GM19328 (cell line): ENCODE measurements at regions not wholly inside any gene's neighbourhood (a gene's known extent, or its start where the extent isn't known, plus 50 kb on each side); places are given as distances from the start of the nearest gene placed in this dataset.

Experiments used
- ATAC-seq: cut with Tn5 transposase; IDR thresholded peaks from one replicate; pipeline ENCODE4 v1.9.1; 2021; ENCODE audit warnings: mild to moderate bottlenecking, moderate library complexity; ENCODE audit not compliant: unreplicated experiment

DNA sequence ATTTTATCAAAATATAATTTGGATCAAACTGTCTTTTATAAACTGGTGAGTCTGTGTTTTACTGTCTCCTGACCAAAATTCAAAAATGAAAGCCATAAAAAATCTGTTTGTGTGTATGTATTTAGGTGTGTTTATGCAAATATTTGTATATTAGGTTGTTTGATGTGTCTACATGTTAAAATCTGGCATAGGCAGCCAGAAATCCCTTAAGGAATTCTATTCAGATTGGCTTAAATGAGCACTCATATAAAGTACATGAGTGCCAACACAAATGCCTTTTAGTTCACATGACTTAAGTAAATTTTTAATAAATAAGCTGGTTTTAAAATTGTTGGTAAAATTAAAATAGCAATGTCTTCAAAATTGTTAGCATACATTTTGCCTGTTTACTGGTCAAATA is 133.3 kb upstream of the GUCY1A2 start:
- ATAC-seq = no peak

- no peak for ATAC-seq
Observed at GRCh38 chr11:107151158-107151557, 132.9 kb upstream of the GUCY1A2 start.

GRCh38 chr11:107140983-107141382 is 122.7 kb upstream of the GUCY1A2 start:
- ATAC-seq = no peak

GRCh38 chr11:107139396-107139795 is 121.1 kb upstream of the GUCY1A2 start:
- ATAC-seq = no peak

DNA sequence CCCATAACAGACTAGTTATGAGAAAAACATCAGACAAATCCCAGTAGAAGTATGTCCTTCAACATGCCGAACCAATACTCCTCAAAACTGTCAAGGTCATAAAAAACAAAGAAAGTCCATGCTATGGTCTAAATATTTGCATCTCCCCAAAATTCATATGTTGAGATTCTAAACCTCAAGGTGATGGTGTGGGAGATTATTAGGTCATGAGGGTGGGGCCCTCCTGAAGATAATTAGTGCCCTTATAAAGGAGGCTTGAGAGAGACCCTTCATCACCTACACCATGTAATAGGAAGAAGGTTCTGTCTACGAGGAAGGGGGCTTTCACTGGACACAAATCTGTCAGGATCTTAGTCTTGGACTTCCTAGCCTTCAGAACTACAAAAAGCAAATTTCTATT is 118.6 kb upstream of the GUCY1A2 start:
- no peak for ATAC-seq

GRCh38 chr11:107131756-107132155 is 113.5 kb upstream of the GUCY1A2 start:
- ATAC-seq = no peak

GRCh38 chr11:107123022-107123421 is 104.7 kb upstream of the GUCY1A2 start:
- no peak for ATAC-seq

DNA sequence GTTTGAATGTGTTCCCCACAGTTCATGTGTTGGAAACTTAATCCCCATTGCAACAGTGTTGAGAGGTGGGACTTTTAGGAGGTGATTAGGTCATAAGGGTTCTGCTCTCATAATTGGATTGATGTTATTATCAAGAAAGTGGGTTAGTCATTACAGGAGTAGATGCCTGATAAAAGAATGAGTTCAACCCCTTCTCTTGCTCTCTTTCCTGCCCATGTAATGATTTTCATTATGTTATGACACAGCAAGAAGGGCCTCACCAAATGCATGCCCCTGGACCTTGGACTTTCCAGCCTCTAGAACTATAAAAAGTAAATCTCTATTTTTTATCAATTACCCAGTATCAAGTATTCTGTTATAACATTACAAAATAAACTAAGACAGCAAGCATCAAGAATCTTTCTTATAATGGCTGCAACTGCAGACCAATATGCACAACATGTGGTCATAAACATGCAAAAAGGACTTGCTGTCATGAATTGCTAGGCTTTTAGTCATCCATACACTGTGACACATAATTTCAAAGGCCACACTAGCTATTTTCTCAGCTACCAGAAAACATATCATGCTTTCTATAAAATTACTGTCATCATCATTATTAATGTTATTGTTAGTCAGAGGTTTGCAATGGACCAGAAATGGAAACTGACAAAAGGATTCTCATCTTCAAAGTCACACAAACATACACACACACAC is 99.9 kb upstream of the GUCY1A2 start:
- no peak for ATAC-seq

DNA sequence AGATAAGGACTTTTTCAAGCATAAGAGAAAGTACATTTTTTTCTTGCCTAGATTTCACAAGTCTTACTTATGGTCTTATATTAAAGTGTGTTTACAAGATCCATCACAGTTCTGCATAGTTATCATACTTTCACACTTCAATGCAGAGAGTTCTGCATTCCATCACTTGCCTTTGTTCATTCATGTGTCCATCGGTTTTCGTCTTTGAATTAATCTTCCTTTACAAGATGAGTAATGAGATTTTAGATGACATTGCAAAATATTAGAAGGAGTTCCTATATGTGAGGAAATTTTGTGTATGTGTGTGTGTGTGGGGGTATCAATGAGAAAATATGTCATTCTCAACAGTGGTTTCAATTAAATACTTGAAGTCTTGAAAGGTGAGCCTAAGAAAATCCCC is 98.1 kb upstream of the GUCY1A2 start:
- no peak for ATAC-seq

- no peak for ATAC-seq
Observed at GRCh38 chr11:107102692-107103477, 84.6 kb upstream of the GUCY1A2 start.

DNA sequence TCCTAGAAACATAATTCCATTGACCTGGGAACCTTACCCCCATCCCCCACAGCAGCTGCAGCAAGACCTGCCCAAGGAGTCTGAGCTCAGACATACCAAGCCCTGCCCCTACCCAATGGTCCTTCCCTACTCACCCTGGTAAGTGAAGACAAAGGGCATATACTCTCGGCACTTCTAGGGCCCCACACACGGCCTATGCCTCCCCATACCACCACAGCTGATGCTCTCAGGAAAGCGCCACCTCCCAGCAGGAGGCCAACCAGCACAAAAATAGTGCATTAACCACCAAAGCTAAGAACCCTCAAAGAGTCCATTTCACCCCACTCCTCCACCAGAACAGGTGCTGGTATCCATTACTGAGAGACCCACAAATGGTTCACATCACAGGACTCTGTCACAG is 74.4 kb upstream of the GUCY1A2 start:
- ATAC-seq = no peak

- no peak for ATAC-seq
Observed at GRCh38 chr11:107078375-107078774, 60.1 kb upstream of the GUCY1A2 start.

GRCh38 chr11:107076832-107077231 is 58.6 kb upstream of the GUCY1A2 start:
- no peak for ATAC-seq

DNA sequence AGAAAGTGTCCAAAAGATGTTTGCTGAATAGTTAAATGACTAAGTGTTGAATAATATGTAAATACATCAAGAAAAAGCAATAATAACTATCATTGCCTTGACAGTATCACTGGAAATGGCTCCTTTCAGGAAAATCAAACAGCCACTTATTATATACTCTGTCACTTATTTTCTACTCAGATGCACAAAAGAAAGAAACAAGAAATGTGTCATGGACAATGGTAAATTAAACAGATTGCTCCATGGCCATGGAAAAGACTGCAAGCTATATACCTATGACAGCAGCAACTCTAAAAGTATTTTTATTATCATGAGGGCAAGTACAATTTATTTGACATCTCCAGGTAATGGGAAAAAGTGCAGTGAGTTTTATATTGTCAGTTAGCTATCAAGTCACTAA is 52.9 kb upstream of the GUCY1A2 start:
- no peak for ATAC-seq
